PC-3 (cell line): ENCODE measurements at regions not wholly inside any gene's neighbourhood (a gene's known extent, or its start where the extent isn't known, plus 50 kb on each side); places are given as distances from the start of the nearest gene placed in this dataset.

Source experiments
- EZH2phosphoT487 ChIP-seq: fragments of 300-600 bp; sonication (generic); IDR thresholded peaks from 2 replicates; pipeline ENCODE4 v1.6.1; 2018; ENCODE audit warnings: mild to moderate bottlenecking, antibody characterized with exemption, low read length, borderline replicate concordance
- TF ChIP-seq, protein P1 (sequence below): fragments of 300-600 bp; sonication (generic); conservative IDR thresholded peaks from 2 replicates; pipeline ENCODE4 v1.5.1; 2017; ENCODE audit warnings: antibody characterized with exemption, low read depth, mild to moderate bottlenecking, low read length

DNA sequence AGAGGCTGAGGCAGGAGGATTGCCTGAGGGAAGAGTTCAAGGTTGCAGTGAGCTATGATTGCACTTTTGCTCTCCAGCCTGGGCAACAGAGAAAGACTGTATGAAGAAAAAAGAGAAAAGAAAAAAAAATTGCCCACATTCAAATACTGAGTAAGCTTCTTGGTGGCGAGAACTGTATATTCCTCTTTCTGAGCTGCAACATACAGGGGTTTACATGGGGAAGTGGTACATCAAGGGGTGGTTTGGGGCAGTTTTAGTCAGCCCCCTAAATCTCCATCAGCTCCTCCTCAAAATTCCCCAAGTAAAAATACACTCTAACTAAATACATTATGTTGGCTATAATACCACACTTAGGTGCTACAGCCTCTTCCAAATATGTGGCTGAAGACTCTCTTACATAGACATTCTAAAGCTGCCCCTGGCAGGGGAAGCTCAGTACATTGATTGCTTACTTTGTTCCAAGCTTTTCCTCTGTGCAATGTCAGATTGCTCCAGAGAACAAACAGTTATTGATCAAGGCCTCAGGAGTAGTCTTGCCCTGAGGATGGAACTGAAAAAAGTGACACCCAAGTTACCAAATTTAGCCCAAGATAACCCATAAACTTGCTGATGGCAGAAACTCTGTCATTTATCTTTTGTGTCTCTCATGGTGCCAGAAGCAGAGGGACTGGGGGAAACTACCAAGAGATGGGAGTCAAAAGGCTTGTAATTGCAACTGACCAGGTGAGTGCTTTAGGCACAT, 107.4 kb upstream of the RIPOR2 start:
- TF ChIP-seq, protein P1, sequence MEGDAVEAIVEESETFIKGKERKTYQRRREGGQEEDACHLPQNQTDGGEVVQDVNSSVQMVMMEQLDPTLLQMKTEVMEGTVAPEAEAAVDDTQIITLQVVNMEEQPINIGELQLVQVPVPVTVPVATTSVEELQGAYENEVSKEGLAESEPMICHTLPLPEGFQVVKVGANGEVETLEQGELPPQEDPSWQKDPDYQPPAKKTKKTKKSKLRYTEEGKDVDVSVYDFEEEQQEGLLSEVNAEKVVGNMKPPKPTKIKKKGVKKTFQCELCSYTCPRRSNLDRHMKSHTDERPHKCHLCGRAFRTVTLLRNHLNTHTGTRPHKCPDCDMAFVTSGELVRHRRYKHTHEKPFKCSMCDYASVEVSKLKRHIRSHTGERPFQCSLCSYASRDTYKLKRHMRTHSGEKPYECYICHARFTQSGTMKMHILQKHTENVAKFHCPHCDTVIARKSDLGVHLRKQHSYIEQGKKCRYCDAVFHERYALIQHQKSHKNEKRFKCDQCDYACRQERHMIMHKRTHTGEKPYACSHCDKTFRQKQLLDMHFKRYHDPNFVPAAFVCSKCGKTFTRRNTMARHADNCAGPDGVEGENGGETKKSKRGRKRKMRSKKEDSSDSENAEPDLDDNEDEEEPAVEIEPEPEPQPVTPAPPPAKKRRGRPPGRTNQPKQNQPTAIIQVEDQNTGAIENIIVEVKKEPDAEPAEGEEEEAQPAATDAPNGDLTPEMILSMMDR, result no peak
- no peak for TF ChIP-seq EZH2phosphoT487
